Right renal cortex interstitium (tissue), 3 donors: ENCODE measurements at regions not wholly inside any gene's neighbourhood (a gene's known extent, or its start where the extent isn't known, plus 50 kb on each side); places are given as distances from the start of the nearest gene placed in this dataset.
"Not testable (repeated sequence)": the region's sequence is repeated elsewhere in the genome, so short reads cannot be mapped to it uniquely, and the experiment has no call there.

Source experiments
- DNase-seq, 3 donors: peaks; one replicate each; pipeline ENCODE4 v3.0.0-alpha.2; 2013; ENCODE audit warnings: low read depth in 3 of 3, low spot score in 2 of 3

DNA sequence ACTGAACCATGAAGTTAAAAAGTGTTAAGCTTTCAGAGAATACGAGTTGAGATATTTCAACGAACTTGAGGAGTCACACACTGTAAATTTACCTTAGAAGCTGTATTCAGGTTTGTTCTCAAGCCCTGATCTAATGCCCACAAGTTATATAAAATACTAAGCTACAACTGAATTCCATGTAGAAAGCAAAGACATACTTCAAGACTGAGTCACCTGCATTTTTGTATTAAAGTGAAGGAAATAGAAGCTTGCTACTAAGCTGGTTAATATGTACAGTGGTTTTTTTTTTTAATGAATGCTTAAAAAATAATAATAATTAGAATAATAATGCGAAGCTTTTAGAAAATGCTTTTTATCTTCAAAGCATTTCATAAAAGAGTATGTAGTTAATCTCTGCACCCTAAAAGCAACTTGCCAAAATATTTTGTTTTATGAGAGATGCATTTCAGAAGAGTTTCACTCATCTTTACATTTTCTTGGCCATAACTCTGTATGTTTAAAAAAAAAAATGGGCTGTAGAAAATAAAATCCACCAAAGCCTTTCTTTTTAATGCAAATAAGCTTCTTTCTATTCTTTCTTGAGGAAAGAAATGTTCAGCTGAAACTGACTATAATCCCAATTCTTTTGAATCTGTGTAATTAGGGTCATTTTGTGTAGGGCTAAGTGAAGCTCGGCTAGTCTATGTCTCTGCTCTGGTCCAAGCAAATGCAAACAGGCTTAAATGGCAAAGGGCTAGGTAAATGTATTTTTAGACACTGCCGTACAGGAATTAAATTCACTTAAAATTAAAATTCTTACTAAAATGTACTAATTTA, 1047.5 kb upstream of the FLRT2 start:
- DNase-seq: no peak

DNA sequence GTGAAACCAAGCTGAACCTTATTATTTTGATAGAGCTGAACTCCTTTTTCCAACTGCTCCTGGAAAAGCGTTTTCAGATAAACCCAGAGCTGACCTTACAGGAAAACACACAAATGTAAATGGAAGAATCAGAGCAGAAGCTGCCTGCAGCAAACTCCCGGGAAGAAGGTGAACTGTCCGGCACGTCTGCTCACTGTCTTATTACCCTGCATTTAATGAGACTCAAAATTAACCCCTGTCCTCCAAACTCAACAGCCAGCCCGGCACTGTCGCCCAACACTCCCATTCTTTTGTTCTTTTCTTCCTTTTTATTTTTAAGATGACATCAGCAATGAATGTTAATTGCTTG, 1046.9 kb upstream of the FLRT2 start:
- no peak for DNase-seq

DNA sequence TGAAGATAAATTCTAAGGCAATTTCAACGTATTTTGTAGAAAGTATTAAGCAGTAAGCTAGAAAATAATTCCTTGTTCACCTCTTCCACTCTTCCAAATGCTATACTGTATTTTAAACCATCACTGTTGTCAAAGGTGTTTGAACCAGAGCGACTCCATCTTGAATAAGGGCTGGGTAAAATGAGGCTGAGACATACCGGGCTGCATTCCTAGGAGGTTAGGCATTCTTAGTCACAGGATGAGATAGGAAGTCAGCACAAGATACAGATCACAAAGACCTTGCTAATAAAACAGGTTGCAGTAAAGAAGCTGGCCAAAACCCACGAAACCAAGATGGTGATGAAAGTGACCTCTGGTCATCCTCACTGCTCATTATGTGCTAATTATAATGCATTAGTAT, 1045.7 kb upstream of the FLRT2 start:
- not testable (repeated sequence) for DNase-seq

DNA sequence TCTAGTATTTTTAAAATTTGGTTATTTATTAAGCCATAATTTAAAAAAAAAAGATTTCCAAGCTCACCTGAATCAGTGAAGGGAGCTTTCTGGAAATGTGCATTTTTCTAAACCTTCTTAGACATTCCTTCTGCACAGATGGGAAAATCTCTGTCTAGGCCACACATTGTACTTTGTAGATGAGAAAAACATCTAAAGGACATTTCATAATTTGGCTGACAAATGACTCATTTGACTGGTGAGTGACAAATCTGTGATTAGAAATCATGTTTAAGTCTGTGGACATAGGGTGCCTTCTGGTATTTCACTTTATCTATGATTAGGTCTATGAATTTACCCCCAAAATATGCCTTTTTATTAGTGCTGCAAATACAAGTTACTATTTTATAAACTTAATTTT, 1044.9 kb upstream of the FLRT2 start:
- no peak for DNase-seq

DNA sequence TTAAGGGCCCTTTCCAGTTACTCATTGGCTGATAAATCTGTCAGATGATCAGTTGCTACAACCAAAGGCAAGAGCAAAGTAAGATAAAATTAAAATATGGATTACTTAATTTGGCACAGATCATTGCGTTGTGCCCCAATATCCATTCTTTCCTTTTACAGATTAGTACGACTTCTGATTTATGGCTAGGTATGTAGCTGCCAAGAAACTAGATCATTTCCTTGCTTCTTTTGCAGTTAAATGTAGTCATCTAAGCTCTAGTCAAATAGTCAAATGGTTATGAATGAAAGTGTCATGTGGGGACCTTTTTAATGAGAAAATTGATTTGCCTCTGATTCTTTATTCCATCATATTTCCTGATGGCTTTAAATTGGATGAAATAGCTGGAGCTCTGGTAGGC, 1039.9 kb upstream of the FLRT2 start:
- DNase-seq: no peak

DNA sequence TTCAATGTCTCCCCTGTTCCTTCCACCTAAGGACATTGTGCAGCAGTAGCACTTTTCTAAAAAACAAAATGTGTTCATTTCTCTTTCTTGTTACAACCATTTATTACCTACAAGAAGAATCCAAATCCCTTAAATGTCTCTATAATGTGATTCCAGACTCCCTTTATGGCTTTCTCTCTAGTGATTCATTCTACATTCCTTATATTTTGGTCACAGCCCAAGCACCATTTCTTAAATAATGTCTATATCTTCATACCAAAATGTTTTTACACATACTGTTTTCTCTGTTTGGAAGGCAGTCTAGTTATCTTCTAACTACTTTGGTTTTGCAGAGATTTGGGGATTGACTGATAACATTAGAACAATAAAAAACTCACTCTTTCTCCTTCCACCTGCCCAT, 1037.3 kb upstream of the FLRT2 start:
- DNase-seq: no peak

DNA sequence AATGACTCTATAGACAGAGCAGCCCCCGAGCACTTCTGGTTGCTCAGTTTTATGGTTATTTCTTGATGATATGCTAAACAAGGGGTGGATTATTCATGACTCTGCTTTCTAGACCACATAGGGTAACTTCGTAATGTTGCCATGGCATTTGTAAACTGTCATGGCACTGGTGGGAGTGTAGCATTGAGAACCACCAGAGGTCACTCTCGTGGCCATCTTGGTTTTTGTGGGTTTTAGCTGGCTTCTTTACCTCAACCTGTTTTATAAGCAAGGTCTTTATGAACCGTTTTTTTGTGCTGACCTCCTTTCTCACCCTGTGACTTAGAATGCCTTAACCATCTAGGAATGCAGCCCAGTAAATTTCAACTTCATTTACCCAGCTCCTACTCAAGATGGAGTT, 1036.2 kb upstream of the FLRT2 start:
- no peak for DNase-seq

DNA sequence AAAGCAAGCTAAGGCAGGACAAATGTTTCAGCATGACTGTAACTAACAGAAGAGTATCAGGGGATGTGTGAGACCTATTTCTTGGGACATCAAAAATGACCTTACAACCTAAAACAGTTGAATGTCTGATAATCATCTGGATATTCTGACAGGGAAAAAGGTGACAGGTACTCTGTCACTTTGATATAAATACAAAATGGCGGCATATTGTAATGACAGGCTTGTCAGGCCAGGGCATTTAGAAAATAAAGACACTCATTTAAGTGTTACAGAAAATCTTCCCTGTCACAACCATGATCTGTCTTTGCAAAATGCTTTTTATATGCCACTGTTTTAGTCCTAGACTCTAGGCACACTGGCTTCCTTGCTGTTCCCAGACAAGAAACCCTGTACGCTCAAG, 1033.3 kb upstream of the FLRT2 start:
- DNase-seq: no peak

DNA sequence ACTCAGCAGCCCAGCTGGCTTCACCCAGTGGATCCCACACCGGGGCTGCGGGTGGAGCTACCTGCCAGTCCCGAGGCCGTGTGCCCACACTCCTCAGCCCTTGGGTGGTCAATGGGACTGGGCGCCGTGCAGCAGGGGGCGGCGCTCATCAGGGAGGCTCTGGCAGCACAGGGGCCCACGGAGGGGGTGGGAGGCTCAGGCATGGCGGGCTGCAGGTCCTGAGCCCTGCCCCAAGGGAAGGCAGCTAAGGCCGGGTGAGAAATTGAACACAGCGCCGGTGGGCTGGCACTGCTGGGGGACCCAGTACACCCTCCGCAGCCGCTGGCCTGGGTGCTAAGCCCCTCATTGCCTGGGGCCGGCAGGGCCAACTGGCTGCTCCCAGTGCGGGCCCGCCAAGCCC, 1017.1 kb upstream of the FLRT2 start:
- DNase-seq: not testable (repeated sequence)

DNA sequence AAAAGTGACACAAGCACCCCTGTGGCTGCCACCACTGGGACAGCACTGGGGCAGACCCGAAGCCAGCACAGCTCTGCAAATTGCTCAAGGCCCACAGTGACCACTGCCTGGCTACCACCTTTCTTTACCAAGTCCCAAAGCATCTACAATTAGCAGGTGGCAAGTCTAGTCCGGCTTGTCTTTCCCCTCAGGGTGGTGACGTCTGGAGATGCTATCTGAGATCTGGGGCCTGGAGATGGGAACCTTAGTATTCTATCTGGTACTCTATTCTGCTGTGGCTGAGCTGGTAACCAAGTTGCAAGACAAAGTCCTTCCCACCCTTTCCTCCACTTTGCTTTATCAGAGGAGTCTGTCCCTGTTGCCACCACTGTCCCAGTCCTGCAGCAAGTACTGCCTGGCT, 1010.1 kb upstream of the FLRT2 start:
- no peak for DNase-seq

DNA sequence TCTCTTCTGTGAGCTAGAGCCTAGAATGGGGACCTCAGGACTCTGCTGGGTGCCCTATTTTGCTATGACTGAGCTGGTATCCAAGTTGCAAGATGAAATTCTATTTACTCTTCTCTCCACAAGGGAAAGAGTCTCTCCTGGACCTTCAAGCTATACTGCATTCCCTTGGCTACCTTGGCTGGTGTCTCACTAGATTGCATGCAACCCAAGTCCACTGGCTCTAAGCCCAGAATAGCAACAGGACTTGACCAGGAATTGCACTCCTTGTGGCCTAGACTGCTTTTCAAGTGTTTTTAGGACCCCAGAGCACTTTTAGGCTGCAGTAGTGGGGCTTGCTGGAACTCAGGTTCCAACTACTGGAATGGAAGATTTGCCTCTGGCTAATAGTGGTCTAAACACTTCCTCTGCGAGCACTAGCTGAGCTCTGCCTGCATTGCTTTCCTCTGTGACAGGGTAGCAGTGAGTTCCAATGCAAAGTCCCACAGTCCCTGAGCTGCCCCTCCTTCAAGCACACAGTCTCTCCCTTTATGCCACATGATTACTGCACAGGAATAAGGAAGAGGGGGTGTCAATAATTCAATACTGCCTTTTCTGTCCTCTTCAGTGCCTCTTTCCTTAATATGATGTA, 1009.1 kb upstream of the FLRT2 start:
- no peak for DNase-seq

DNA sequence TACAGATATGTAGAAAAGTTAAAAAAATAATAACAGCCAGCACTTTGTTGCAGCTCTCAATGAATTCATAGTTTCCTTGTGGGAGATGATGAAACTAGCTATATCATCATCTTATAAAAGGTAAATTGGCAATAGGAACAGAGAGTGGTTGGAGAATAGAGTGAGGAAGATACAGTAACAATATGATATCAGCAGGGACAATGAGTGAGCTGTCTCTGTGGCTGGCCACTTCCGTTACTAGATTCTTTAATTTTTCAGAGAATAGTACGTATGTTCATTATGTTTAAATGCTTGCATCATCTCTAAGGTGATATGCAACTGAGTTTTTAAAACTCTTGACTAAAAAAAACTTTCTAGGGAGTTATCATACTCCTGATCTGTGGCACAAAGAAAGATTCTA, 1006.2 kb upstream of the FLRT2 start:
- DNase-seq: no peak

DNA sequence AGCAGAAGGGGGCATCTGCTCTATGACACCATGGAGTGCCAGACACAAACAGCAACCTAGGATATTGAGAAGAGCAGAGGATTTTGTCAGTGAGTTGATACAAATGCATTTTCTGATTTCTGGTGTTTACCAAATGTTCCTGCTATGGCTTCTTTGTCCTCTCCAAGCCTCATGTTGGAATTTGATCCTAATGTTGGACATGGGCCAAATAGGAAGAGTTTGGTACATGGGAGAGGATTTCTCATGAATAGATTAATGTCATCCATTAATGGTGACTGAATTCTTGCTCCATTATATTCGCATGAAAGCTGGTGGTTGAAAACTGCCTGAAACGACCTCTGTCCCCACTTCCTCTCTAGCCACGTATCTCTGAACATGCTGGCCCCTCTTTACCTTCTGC, 1002.2 kb upstream of the FLRT2 start:
- no peak for DNase-seq

DNA sequence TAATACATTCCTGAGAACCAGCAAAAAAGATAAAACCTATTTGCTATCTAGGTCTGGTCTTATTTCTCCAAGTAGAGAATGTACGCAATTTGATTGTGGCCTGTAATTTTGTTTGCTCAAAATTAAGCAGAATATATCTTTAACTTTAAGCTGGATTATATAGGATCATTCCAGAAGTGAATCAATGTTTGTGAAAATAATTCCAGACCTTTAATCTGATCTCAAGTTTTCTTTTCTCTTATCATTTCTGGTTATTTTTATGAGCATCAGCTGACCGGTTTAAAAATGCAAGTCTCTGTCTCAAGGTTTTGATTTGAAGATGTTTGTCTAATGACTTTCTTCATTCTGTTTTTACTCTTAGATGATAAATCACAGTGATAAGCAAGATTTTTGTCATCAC, 997.9 kb upstream of the FLRT2 start:
- DNase-seq: no peak

DNA sequence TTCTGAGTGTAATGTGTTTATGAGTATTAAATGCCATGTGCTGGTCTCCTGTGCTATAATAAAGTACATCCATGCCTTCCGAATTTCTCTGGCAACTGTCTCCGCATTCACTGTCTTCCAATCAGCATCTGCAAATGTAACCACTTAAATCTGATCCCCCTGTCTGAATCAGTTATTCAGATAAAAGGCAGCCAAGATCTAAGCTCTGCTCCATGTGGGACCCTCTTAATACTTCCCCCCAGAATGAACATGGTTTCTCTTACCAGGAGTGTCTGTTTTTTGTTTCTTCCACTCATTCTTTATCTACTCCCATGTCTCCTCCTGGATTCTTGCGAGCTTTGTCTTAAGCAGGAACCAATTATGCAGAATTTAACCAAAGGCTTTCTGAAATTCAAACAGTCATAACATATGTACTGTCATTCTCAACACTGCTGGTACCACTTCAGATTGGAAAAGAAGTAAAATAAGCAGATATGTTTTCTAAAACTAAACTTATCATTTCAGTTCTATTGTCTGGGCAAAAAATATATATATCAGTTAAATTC, 996.7 kb upstream of the FLRT2 start:
- DNase-seq: no peak

DNA sequence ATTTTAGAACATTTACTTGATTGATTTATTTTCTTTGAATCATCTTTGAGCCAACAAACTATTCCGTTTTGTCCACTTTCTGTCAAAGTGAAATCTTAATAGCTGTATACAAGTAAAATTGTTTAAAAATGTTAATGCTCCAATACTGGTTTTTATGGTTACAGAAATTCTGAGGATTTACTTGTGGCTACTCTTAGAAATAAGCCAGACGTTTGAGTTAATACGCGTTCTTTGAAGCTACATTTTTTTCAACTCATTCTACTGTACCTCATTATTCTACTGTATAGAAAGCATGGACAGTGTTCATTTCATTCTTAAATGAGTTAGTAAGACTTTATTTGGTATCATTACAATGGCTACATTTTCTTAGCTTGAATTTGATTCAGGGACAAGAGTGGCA, 996.2 kb upstream of the FLRT2 start:
- DNase-seq: no peak

DNA sequence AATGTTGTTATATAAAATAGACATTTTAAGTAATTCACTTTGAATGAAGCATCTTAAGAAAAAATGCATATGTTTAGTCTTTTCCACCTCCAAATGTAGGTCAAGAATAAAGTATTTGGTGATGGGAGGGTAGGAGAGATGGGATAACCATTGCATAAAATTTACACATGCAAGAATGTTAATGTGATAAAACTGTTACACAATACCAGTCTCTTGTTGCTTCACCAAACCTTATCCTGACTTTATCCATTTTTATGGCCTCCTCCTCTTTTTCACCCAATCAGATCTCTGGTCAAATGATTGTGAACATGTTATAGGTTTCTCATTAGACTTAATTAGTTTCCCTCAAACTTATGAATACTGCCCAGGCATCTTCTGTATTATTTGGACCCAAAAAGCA, 994.5 kb upstream of the FLRT2 start:
- no peak for DNase-seq

DNA sequence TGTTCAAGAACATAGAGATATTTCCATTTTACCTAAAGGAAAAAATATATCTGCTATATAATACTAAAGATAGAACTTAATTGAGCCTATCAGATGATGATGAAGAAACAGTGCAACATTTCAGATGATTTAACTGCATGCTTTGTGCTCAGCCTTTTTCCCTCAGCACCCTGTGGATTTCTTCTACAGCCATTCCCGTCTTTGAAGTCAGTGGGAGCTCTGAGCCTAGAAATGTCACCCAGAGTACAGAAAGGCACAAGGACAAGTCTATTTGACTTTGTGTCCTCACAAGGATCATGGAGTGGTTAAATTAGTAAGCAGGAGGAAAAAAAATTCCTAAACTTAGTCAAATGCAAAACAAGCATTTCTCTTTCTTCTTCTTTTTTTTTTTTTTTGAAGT, 994.0 kb upstream of the FLRT2 start:
- no peak for DNase-seq

DNA sequence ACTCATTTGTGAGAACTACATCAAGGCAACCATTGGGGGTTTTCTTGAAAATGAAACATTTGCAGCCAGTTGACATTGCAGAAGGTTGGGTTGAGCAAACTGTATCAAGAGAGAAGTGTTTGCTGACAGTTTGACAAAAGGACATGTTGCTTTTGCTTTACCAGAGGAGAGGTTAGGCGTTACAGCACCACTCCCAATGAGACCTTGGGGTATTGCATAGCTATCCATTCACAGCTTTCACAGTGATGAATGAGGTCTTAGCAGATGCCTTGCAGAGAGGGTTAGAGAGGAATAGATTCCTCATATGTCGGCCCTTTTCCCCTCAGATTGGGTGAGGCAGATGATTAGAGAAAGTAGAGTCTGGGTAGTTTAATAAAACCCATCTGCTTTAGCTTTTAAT, 988.9 kb upstream of the FLRT2 start:
- no peak for DNase-seq

DNA sequence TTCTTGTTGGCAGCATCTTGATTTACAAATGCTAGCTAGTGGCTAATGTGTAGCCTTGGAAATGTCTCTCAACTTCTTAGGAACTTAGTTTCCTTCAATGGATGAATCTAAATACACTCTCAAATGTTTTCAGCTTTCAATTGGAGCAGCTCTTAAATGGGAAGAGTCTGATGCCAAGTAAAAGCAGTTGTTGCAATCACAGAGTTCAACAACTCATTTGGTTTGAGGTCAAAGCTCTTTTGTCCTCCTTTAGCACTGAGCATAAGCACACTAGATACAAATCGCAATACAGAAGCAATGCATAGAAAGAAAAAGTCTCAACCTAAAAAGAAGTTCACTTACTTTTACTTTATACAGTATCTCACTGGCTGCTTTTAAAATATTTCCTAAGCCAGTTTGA, 986.1 kb upstream of the FLRT2 start:
- no peak for DNase-seq

DNA sequence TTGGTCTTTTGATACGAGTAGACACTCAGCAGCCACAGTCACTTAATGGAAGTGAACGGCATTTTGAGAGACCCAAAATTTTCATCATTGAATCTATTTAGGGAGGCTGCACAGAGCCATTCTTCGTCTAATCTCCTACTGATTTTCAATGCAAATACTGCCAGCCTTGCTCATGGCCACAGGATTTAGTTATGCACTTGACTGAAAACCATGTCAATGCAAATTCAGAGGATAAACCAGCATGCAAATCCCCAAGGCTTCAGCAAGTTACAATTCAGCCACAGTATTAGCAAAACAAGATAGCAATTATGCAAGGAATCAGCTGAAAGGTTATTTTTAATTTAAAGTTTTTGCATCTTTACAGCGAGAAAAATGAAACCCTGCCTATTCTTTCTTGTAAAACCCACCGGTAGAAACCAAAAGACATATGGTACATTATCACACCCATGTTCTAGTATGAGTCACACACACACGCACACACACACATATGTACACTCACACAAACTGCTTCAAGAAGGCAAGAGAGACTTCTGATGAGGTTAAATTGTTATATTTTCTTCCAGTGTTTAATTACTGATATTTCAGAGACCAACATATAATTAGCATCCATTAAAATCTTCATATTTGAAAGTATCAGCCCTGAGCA, 985.3 kb upstream of the FLRT2 start:
- no peak for DNase-seq

DNA sequence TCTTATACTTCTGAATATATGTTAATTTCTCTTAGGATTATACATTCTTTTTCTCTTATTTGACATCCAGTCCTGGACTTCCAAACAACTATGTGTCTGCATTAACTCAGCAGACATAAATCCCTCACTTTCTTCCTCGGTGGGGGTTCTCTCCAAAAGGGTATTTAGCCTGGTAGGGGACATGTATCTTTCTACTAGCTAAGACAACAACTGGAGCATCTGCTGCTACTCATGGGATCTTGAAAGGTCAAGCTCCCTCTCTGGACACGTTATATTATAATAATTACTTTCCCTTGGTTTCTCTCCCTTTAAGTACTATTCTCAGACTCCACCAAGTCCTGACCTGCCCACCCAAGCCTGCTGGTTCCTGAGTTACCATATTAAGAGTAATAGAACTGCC, 983.7 kb upstream of the FLRT2 start:
- DNase-seq: no peak
